ENCODE measurements at regions not wholly inside any gene's neighbourhood (a gene's known extent, or its start where the extent isn't known, plus 50 kb on each side); places are given as distances from the start of the nearest gene placed in this dataset.

DNA sequence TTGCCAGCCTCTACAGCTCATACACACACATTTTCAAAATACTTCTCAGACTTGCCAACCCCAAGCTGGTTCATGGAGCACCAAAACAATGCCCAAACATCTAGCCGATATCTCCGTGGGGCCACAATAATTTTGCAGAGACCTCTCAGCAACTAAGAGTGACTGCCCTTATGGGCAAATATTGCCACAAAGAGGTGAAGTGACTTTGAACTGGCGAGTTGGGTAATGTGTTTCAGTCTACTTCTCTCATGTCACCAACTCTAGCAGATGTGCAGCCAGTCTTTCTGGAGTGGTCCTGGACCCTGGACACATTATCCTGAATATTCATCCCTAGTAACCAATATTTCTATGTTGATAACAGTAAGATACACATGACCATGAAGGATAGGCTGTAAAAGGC lies 290.3 kb downstream of the EMP1 start:
- DNase-seq (ENCODE audit: extremely low read depth, insufficient read length): no peak
- Histone ChIP-seq H3K36me3 (ENCODE audit: control insufficient read depth, insufficient read depth, low read length) (no peaks in the 10 kb centered on the region), H3K27me3 (replicated peaks; ENCODE audit: control insufficient read depth, insufficient read depth, low read length) (no peaks in the 10 kb centered on the region), H3K4me3 (replicated peaks; ENCODE audit: low read depth, low read length) (no peak overlapping the region)
- TF ChIP-seq, protein P1, sequence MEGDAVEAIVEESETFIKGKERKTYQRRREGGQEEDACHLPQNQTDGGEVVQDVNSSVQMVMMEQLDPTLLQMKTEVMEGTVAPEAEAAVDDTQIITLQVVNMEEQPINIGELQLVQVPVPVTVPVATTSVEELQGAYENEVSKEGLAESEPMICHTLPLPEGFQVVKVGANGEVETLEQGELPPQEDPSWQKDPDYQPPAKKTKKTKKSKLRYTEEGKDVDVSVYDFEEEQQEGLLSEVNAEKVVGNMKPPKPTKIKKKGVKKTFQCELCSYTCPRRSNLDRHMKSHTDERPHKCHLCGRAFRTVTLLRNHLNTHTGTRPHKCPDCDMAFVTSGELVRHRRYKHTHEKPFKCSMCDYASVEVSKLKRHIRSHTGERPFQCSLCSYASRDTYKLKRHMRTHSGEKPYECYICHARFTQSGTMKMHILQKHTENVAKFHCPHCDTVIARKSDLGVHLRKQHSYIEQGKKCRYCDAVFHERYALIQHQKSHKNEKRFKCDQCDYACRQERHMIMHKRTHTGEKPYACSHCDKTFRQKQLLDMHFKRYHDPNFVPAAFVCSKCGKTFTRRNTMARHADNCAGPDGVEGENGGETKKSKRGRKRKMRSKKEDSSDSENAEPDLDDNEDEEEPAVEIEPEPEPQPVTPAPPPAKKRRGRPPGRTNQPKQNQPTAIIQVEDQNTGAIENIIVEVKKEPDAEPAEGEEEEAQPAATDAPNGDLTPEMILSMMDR (IDR thresholded peaks at IDR 0.05; ENCODE audit: insufficient read depth, low read length, poor library complexity, severe bottlenecking): no peak

DNA sequence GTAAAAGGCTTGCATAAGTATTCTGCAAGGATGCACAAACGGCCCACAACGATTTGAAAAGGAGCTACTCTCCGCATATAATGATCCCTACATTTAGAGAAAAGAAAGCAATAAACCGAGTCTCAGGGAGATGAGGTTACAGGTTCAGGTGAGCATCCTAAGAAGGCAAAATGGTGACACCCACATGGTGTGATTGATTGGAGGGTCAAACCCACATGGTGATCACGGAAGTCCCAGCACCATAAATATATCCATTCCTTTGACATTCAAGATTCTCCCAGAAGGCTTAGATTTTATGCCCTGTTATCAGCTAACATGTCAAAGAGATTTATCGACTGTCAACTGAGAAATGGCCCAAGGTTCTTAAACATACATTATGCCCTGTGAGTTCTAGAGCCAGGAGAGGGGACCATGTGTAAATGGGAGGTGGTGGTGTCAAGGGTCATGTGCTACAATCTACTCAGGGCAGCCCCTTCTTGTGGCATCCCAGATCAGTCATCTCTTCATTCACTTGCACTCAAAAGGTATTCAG lies 282.2 kb downstream of the EMP1 start:
- H3K27me3 ChIP-seq (replicated peaks; ENCODE audit: control insufficient read depth, insufficient read depth, low read length): no peaks in the 10 kb centered on the region
- no peaks in the 10 kb centered on the region for H3K36me3 ChIP-seq (ENCODE audit: control insufficient read depth, insufficient read depth, low read length)
- TF ChIP-seq, protein P1 (IDR thresholded peaks at IDR 0.05; ENCODE audit: insufficient read depth, low read length, poor library complexity, severe bottlenecking): no peak
- no peak for DNase-seq (ENCODE audit: extremely low read depth, insufficient read length)
- no peak overlapping the region for H3K4me3 ChIP-seq (replicated peaks; ENCODE audit: low read depth, low read length)

DNA sequence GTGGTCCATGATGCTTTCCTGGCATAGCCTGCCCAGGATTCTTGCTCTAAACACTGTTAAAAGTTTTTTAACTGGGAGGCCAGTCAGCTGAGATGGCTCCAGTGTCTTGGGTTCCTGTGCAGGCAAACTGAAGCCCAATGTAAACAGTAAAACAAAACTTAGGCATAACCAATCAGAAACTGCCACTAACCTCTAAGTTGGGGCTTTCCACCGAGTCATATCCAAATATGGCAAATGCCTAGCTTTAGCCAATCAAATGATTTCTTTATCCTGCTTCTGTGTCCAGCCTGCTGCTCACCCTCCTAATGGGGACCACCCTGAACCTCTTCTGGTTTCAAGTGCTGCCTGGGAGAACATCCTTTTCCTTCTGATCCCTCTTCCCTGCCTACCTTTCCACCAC lies 277.9 kb downstream of the EMP1 start:
- Histone ChIP-seq H3K27me3 (replicated peaks; ENCODE audit: control insufficient read depth, insufficient read depth, low read length) (no peaks in the 10 kb centered on the region), H3K36me3 (ENCODE audit: control insufficient read depth, insufficient read depth, low read length) (no peaks in the 10 kb centered on the region), H3K4me3 (replicated peaks; ENCODE audit: low read depth, low read length) (no peak overlapping the region)
- no peak for DNase-seq (ENCODE audit: extremely low read depth, insufficient read length)
- TF ChIP-seq, protein P1 (IDR thresholded peaks at IDR 0.05; ENCODE audit: insufficient read depth, low read length, poor library complexity, severe bottlenecking): no peak

DNA sequence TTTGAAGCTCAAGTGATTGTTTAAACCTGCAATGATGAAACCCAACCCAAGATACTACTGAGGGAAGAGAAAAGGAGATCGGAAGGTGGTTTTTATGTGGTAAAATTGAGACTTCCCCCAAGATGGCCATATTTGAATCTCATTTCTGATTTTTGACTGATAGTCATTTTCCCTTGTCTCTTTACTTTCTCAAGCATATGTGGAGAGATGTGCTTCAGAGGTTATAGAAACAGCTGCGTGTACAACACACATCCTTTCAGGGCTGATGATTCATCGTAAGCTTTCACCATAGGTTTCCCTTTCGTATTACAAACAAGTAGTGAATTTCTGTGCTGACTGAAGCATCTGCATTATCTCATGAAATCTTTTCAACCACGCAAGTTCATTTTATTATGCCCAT lies 276.2 kb downstream of the EMP1 start:
- DNase-seq (ENCODE audit: extremely low read depth, insufficient read length): peak; percentile 31
- H3K36me3 ChIP-seq (ENCODE audit: control insufficient read depth, insufficient read depth, low read length): no peaks in the 10 kb centered on the region
- H3K4me3 ChIP-seq (replicated peaks; ENCODE audit: low read depth, low read length): no peak overlapping the region
- TF ChIP-seq, protein P1 (IDR thresholded peaks at IDR 0.05; ENCODE audit: insufficient read depth, low read length, poor library complexity, severe bottlenecking): no peak
- no peaks in the 10 kb centered on the region for H3K27me3 ChIP-seq (replicated peaks; ENCODE audit: control insufficient read depth, insufficient read depth, low read length)

DNA sequence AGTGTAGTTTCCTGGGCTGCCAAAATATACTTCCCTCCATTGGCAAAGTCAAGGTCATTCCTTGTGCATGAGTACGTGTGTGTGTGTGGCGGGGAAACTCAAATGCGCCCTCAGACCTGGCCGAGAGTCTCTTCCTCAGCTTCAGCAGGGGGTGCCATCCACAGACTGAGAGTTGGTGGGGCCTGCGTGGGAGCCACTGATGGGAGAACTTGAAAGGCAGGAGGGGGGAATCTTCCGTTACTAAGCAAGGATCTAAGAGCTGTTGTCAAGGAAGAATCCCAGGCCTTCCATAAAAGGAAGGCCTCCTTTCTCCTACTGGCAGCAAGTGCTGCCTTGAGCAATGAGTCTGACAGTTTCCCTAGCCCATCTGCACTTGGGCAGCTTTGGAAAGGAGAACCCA lies 274.9 kb downstream of the EMP1 start:
- Histone ChIP-seq H3K27me3 (replicated peaks; ENCODE audit: control insufficient read depth, insufficient read depth, low read length) (no peaks in the 10 kb centered on the region), H3K36me3 (ENCODE audit: control insufficient read depth, insufficient read depth, low read length) (no peaks in the 10 kb centered on the region), H3K4me3 (replicated peaks; ENCODE audit: low read depth, low read length) (no peak overlapping the region)
- TF ChIP-seq, protein P1 (IDR thresholded peaks at IDR 0.05; ENCODE audit: insufficient read depth, low read length, poor library complexity, severe bottlenecking): no peak
- no peak for DNase-seq (ENCODE audit: extremely low read depth, insufficient read length)

DNA sequence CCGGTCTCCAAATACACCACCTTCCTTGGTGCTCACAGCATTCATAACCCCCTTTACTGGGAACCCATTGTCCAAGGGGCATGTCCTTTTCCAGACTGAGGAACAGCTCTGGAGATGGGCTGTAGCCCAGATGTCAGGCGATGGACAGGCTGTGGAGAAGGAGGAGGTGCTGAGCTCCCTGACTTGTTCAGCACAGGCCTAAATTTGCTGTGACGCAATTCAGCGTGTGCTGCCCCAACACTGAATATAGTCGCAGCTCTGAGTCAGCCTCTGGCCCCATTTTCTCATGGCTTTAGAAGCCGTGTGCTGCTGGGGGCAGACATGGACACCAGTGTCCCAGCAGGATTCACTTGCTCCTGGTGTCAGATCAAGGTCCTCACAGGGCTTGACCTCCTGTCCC lies 269.1 kb downstream of the EMP1 start:
- no peaks in the 10 kb centered on the region for H3K27me3 ChIP-seq (replicated peaks; ENCODE audit: control insufficient read depth, insufficient read depth, low read length)
- DNase-seq (ENCODE audit: extremely low read depth, insufficient read length): no peak
- no peaks in the 10 kb centered on the region for H3K36me3 ChIP-seq (ENCODE audit: control insufficient read depth, insufficient read depth, low read length)
- TF ChIP-seq, protein P1 (IDR thresholded peaks at IDR 0.05; ENCODE audit: insufficient read depth, low read length, poor library complexity, severe bottlenecking): no peak
- no peak overlapping the region for H3K4me3 ChIP-seq (replicated peaks; ENCODE audit: low read depth, low read length)

All from GM06990 (cell line).